Nephron progenitor cell (in vitro differentiated cells): ENCODE measurements at regions not wholly inside any gene's neighbourhood (a gene's known extent, or its start where the extent isn't known, plus 50 kb on each side); places are given as distances from the start of the nearest gene placed in this dataset.

Experiments
- DNase-seq: peaks from one replicate; pipeline ENCODE4 v3.0.0; 2021
- H3K27ac Mint-ChIP-seq: 2 replicates; pipeline ENCODE4 v1.8.0; 2021; ENCODE audit warnings: mild to moderate bottlenecking, moderate library complexity, mixed read lengths
- H3K27me3 Mint-ChIP-seq: 2 replicates; pipeline ENCODE4 v1.8.0; 2021; ENCODE audit warnings: mild to moderate bottlenecking, low read depth, mixed read lengths; ENCODE audit not compliant: poor library complexity
- H3K36me3 Mint-ChIP-seq: 2 replicates; pipeline ENCODE4 v1.8.0; 2021; ENCODE audit warnings: low read depth, mixed read lengths
- H3K4me1 Mint-ChIP-seq: 2 replicates; pipeline ENCODE4 v1.8.0; 2021; ENCODE audit warnings: mixed read lengths
- H3K4me3 Mint-ChIP-seq: 2 replicates; pipeline ENCODE4 v1.8.0; 2021; ENCODE audit warnings: mild to moderate bottlenecking, moderate library complexity, mixed read lengths
- H3K9me3 Mint-ChIP-seq: 2 replicates; pipeline ENCODE4 v1.8.0; 2021; ENCODE audit warnings: mild to moderate bottlenecking, moderate library complexity, mixed read lengths
- TF ChIP-seq, protein P1 (sequence below): fragments of 200-600 bp; sonication (generic); IDR thresholded peaks from 2 replicates; pipeline ENCODE4 v1.5.0; 2021; ENCODE audit warnings: antibody characterized with exemption

DNA sequence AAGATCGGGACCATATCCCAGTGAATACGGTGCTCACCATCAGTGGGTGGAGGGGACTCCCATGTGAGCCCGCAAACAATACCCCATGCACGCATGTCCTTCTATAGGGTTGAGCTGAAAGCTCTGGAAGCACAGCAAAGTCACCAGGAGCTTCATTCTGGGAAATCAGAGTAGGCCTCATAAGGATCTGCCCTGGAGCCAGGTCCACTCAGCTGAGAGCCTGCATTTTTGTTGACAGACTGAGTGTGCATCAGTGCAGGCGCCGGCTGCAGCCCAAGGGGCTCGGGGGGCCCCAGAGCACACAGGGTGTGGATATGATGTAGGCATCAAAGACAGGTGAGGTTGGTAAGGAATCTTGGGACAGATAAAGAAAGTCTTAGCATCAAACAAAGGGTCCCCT is 79.8 kb upstream of the CD93 start:
- no peak overlapping the region for H3K4me3 Mint-ChIP-seq
- H3K4me1 Mint-ChIP-seq, result peaks cover 19% of the 10 kb centered on the region
- H3K27ac Mint-ChIP-seq, result no peak overlapping the region
- no peaks in the 10 kb centered on the region for H3K9me3 Mint-ChIP-seq
- no peak for DNase-seq
- no peaks in the 10 kb centered on the region for H3K36me3 Mint-ChIP-seq
- H3K27me3 Mint-ChIP-seq, result peaks cover 7% of the 10 kb centered on the region
- TF ChIP-seq, protein P1, sequence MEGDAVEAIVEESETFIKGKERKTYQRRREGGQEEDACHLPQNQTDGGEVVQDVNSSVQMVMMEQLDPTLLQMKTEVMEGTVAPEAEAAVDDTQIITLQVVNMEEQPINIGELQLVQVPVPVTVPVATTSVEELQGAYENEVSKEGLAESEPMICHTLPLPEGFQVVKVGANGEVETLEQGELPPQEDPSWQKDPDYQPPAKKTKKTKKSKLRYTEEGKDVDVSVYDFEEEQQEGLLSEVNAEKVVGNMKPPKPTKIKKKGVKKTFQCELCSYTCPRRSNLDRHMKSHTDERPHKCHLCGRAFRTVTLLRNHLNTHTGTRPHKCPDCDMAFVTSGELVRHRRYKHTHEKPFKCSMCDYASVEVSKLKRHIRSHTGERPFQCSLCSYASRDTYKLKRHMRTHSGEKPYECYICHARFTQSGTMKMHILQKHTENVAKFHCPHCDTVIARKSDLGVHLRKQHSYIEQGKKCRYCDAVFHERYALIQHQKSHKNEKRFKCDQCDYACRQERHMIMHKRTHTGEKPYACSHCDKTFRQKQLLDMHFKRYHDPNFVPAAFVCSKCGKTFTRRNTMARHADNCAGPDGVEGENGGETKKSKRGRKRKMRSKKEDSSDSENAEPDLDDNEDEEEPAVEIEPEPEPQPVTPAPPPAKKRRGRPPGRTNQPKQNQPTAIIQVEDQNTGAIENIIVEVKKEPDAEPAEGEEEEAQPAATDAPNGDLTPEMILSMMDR, result no peak

DNA sequence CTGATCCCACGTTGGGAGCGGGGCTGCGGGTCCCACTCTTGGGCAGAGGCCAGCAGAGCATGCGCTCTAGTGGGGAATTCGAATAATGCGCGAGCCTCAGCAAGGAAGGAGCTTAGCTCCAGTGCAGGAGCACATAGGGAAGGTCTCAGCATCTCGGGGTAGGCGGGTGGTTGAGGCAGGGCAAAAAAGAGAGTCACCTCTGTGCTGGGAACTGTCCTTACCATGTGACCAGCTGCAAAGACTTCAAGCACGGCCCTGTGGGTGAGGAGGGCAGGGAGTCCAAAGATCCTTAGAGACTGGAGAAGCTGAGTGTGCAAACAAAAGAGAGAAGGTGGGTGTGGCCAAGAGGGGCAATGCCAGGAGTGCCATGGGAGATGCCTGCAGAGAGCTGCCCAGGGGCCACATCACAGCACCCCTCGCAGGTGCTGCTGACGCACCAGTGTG is 79.2 kb upstream of the CD93 start:
- TF ChIP-seq, protein P1, result no peak
- no peak for DNase-seq
- peaks cover 26% of the 10 kb centered on the region for H3K4me1 Mint-ChIP-seq
- no peak overlapping the region for H3K4me3 Mint-ChIP-seq
- H3K9me3 Mint-ChIP-seq, result no peaks in the 10 kb centered on the region
- H3K36me3 Mint-ChIP-seq, result no peaks in the 10 kb centered on the region
- H3K27me3 Mint-ChIP-seq, result peaks cover 7% of the 10 kb centered on the region
- H3K27ac Mint-ChIP-seq, result no peak overlapping the region

DNA sequence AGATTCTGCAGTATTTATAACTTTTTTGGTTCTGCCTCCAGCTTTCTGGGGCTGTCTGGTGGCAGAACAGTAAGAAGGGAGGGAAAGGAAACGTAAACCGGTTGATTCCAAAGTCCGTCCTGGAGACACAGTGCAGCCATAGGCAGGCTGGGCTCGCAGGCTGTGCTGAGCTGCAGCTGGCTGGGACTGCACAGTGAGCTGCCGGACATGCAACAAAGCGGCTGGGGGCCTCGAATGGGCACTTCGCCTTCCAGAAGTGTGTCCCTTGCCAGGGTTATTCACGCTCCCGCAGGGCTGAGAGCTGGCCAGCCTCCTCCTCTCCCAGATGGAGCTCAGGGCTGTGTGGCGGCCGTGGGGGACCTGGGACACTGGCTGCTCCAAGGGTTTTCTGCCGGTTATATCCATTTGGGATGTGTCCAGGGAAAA is 78.1 kb upstream of the CD93 start:
- H3K9me3 Mint-ChIP-seq, result no peaks in the 10 kb centered on the region
- H3K27me3 Mint-ChIP-seq, result peaks cover 4% of the 10 kb centered on the region
- H3K4me1 Mint-ChIP-seq, result peaks cover 37% of the 10 kb centered on the region
- no peak overlapping the region for H3K4me3 Mint-ChIP-seq
- DNase-seq, result no peak
- TF ChIP-seq, protein P1, result no peak
- no peak overlapping the region for H3K27ac Mint-ChIP-seq
- H3K36me3 Mint-ChIP-seq, result no peaks in the 10 kb centered on the region

DNA sequence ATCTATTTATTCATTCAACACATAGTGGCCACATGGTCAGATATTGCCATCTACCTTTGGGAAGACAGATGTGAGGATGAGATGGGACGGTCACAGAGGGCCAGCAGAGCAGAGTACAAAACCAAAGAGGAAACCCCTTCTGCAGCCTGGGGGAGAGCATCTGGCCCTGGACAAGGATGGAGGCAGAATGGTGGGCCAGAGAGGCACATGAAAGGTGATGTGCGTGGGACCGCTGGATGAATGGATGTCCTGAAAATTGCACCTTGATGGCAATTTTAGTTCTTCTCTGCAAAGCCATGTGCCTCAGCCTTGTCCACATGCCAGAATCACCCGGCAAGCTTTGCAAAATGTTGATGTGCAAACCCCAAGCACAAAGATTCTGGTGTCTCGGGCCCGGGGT is 77.4 kb upstream of the CD93 start:
- H3K27me3 Mint-ChIP-seq, result peaks cover 4% of the 10 kb centered on the region
- H3K27ac Mint-ChIP-seq, result peak overlapping the region; percentile 17
- DNase-seq, result no peak
- peaks cover 40% of the 10 kb centered on the region for H3K4me1 Mint-ChIP-seq
- H3K4me3 Mint-ChIP-seq, result no peak overlapping the region
- no peaks in the 10 kb centered on the region for H3K36me3 Mint-ChIP-seq
- no peaks in the 10 kb centered on the region for H3K9me3 Mint-ChIP-seq
- TF ChIP-seq, protein P1, result no peak

DNA sequence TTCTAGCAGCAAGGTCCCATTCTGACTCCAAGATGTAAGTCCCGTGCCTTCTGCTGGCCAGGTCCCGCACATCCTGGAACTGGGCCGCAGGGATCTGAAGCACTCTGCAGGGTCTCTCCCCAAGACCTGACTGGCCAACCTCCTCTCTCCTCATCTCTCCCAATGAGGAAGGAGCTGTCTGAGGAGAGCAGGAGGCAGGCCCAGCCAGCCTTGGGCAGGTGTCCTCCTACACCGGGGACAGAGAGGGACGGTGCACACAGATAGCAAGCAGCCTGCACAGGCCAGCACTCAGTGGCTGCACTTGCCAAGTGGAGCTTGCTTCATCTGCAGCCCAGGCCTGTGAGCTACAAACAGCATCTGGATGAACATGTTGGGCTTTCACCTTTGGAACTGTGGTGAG is 76.8 kb upstream of the CD93 start:
- H3K27ac Mint-ChIP-seq, result no peak overlapping the region
- H3K27me3 Mint-ChIP-seq, result peaks cover 4% of the 10 kb centered on the region
- peaks cover 40% of the 10 kb centered on the region for H3K4me1 Mint-ChIP-seq
- no peak for DNase-seq
- no peaks in the 10 kb centered on the region for H3K36me3 Mint-ChIP-seq
- no peak overlapping the region for H3K4me3 Mint-ChIP-seq
- H3K9me3 Mint-ChIP-seq, result no peaks in the 10 kb centered on the region
- TF ChIP-seq, protein P1, result no peak

DNA sequence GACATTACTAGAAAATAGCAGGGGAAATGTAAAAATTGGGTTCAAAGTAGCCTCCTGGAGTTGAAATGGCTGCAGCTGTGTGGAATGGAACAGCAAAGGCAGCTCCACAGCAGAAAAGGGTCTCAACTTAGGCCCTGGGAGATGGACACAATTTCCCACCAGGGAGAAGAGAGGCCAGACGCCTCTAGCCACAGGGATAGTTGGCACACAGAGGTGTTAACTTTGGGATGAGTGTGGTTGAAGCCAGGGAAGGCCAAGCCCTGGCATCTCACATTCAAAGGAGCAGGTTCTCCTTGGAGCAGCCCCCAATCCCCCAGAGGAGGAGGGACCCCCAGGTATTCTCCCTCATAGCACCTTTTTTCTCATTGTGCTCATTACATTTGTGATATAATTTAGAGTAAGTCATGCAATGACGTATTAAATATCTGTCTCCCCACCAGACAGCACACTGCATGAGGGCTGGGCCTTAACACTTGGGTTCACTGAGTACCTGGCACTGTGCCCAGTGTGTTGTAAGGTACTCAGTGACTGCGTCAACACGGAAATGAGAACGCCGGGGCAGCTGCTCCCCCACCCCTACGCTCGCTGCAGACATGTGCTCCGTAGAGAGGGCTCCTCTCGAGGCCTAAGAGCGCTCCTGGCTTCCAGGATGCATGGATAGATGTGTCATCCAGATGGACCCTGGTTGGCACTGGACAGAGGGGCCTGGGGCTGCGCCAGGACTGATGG is 76.0 kb upstream of the CD93 start:
- Mint-ChIP-seq H3K4me3 (no peak overlapping the region), H3K36me3 (no peaks in the 10 kb centered on the region), H3K27me3 (peaks cover 4% of the 10 kb centered on the region), H3K9me3 (no peaks in the 10 kb centered on the region), H3K27ac (no peak overlapping the region), H3K4me1 (peaks cover 40% of the 10 kb centered on the region)
- DNase-seq, result no peak
- TF ChIP-seq, protein P1, result no peak
